ENCODE measurements at regions not wholly inside any gene's neighbourhood (a gene's known extent, or its start where the extent isn't known, plus 50 kb on each side); places are given as distances from the start of the nearest gene placed in this dataset.

GRCh38 chr9:89661956-89662717 lies 57.3 kb downstream of the GADD45G start:
- Mint-ChIP-seq H3K36me3 (ENCODE audit: insufficient read depth, unreplicated experiment) (no peaks in the 10 kb centered on the region), H3K27ac (ENCODE audit: low read depth, unreplicated experiment) (no peak overlapping the region), H3K9me3 (ENCODE audit: unreplicated experiment) (no peaks in the 10 kb centered on the region), H3K4me1 (ENCODE audit: insufficient read depth, unreplicated experiment) (peaks cover 5% of the 10 kb centered on the region), H3K27me3 (ENCODE audit: insufficient read depth, unreplicated experiment) (peaks cover 19% of the 10 kb centered on the region), H3K4me3 (ENCODE audit: unreplicated experiment) (peak overlapping the region; percentile 36)
- TF ChIP-seq CTCF (IDR thresholded peaks at IDR 0.05; ENCODE audit: unreplicated experiment): no peak
- ChIA-PET CTCF (interaction anchor here (0.7 kb wide), 1 partner anchor 89 kb away, joined by 3 read pairs; no protein-coding TSS in a partner anchor), POLR2A (no interaction called here)
- BruUV-seq (replicated peaks): no TSS peak
- intact Hi-C loops (cut with micrococcal nuclease): no loop called here
- peak; percentile 88 for DNase-seq (ENCODE audit: unreplicated experiment)

GRCh38 chr9:89662718-89663613 lies 58.2 kb downstream of the GADD45G start:
- POLR2A ChIA-PET: no interaction called here
- Mint-ChIP-seq H3K4me1 (ENCODE audit: insufficient read depth, unreplicated experiment) (peaks cover 5% of the 10 kb centered on the region), H3K9me3 (ENCODE audit: unreplicated experiment) (no peaks in the 10 kb centered on the region), H3K4me3 (ENCODE audit: unreplicated experiment) (no peak overlapping the region), H3K27me3 (ENCODE audit: insufficient read depth, unreplicated experiment) (peaks cover 19% of the 10 kb centered on the region), H3K27ac (ENCODE audit: low read depth, unreplicated experiment) (no peak overlapping the region), H3K36me3 (ENCODE audit: insufficient read depth, unreplicated experiment) (no peaks in the 10 kb centered on the region)
- intact Hi-C loops (cut with micrococcal nuclease): no loop called here
- no TSS peak for BruUV-seq (replicated peaks)
- CTCF ChIA-PET: no interaction called here
- no peak for TF ChIP-seq CTCF (IDR thresholded peaks at IDR 0.05; ENCODE audit: unreplicated experiment)
- DNase-seq (ENCODE audit: unreplicated experiment): no peak

GRCh38 chr9:89663614-89663970 lies 58.8 kb downstream of the GADD45G start:
- ChIA-PET CTCF (interaction anchor here (1.4 kb wide), 1 partner anchor 16 kb away, joined by 3 read pairs; no protein-coding TSS in a partner anchor), POLR2A (interaction anchor here (1.0 kb wide), 1 partner anchor 28 kb away, joined by 3 read pairs; no protein-coding TSS in a partner anchor)
- H3K4me1 Mint-ChIP-seq (ENCODE audit: insufficient read depth, unreplicated experiment): peaks cover 5% of the 10 kb centered on the region
- DNase-seq (ENCODE audit: unreplicated experiment): no peak
- no TSS peak for BruUV-seq (replicated peaks)
- no peak for TF ChIP-seq CTCF (IDR thresholded peaks at IDR 0.05; ENCODE audit: unreplicated experiment)
- H3K27me3 Mint-ChIP-seq (ENCODE audit: insufficient read depth, unreplicated experiment): peaks cover 13% of the 10 kb centered on the region
- intact Hi-C loops (cut with micrococcal nuclease): no loop called here
- H3K4me3 Mint-ChIP-seq (ENCODE audit: unreplicated experiment): no peak overlapping the region
- H3K27ac Mint-ChIP-seq (ENCODE audit: low read depth, unreplicated experiment): no peak overlapping the region
- H3K9me3 Mint-ChIP-seq (ENCODE audit: unreplicated experiment): no peaks in the 10 kb centered on the region
- no peaks in the 10 kb centered on the region for H3K36me3 Mint-ChIP-seq (ENCODE audit: insufficient read depth, unreplicated experiment)

GRCh38 chr9:89664010-89664409 lies 59.2 kb downstream of the GADD45G start:
- no peak overlapping the region for H3K27ac Mint-ChIP-seq (ENCODE audit: low read depth, unreplicated experiment)
- H3K27me3 Mint-ChIP-seq (ENCODE audit: insufficient read depth, unreplicated experiment): peaks cover 9% of the 10 kb centered on the region
- intact Hi-C loops (cut with micrococcal nuclease): no loop called here
- ChIA-PET POLR2A (interaction anchor here (1.0 kb wide), 1 partner anchor 28 kb away, joined by 3 read pairs; no protein-coding TSS in a partner anchor), CTCF (interaction anchor here (1.4 kb wide), 1 partner anchor 15 kb away, joined by 3 read pairs; no protein-coding TSS in a partner anchor)
- no TSS peak for BruUV-seq (replicated peaks)
- no peak for DNase-seq (ENCODE audit: unreplicated experiment)
- no peak for TF ChIP-seq CTCF (IDR thresholded peaks at IDR 0.05; ENCODE audit: unreplicated experiment)
- no peak overlapping the region for H3K4me3 Mint-ChIP-seq (ENCODE audit: unreplicated experiment)
- no peaks in the 10 kb centered on the region for H3K36me3 Mint-ChIP-seq (ENCODE audit: insufficient read depth, unreplicated experiment)
- no peaks in the 10 kb centered on the region for H3K9me3 Mint-ChIP-seq (ENCODE audit: unreplicated experiment)
- H3K4me1 Mint-ChIP-seq (ENCODE audit: insufficient read depth, unreplicated experiment): peaks cover 5% of the 10 kb centered on the region

Measured in MCF 10A (cell line).